GM23248 (cell line): ENCODE measurements at regions not wholly inside any gene's neighbourhood (a gene's known extent, or its start where the extent isn't known, plus 50 kb on each side); places are given as distances from the start of the nearest gene placed in this dataset.

Experiments used
- DNase-seq: peaks from one replicate; pipeline ENCODE4 v3.0.0-alpha.2; 2015
- H2AFZ ChIP-seq: fragments of 200-600 bp; sonication (generic); 2 replicates; pipeline ENCODE4 v1.6.1; 2016; ENCODE audit warnings: antibody characterized with exemption
- H3F3A ChIP-seq: fragments of 200-600 bp; sonication (generic); 2 replicates; pipeline ENCODE4 v1.6.1; 2016; ENCODE audit warnings: mild to moderate bottlenecking, antibody characterized with exemption, mixed run types; ENCODE audit not compliant: insufficient read depth
- H3K27ac ChIP-seq: fragments of 200-600 bp; sonication (generic); 2 replicates; pipeline ENCODE4 v1.5.1; 2016; ENCODE audit warnings: mild to moderate bottlenecking
- H3K27me3 ChIP-seq: fragments of 200-600 bp; sonication (generic); replicated peaks from 2 replicates; pipeline ENCODE4 v1.6.1; 2016; ENCODE audit warnings: mild to moderate bottlenecking; ENCODE audit not compliant: insufficient read depth
- H3K36me3 ChIP-seq: fragments of 200-600 bp; sonication (generic); 2 replicates; pipeline ENCODE4 v1.6.1; 2016; ENCODE audit warnings: low read depth, mild to moderate bottlenecking
- H3K4me1 ChIP-seq: fragments of 200-600 bp; sonication (generic); 2 replicates; pipeline ENCODE4 v1.6.1; 2016; ENCODE audit warnings: mild to moderate bottlenecking; ENCODE audit not compliant: insufficient read depth
- H3K4me2 ChIP-seq: fragments of 200-600 bp; sonication (generic); one replicate; pipeline ENCODE4 v1.6.1; 2016; ENCODE audit warnings: mild to moderate bottlenecking; ENCODE audit not compliant: unreplicated experiment
- H3K4me3 ChIP-seq: fragments of 200-600 bp; sonication (generic); 2 replicates; pipeline ENCODE4 v1.5.1; 2016; ENCODE audit warnings: mild to moderate bottlenecking
- H3K79me2 ChIP-seq: fragments of 200-600 bp; sonication (generic); 2 replicates; pipeline ENCODE4 v1.6.1; 2016; ENCODE audit warnings: mild to moderate bottlenecking; ENCODE audit not compliant: insufficient read depth
- H3K9ac ChIP-seq: fragments of 200-600 bp; sonication (generic); 2 replicates; pipeline ENCODE4 v1.6.1; 2016; ENCODE audit warnings: mild to moderate bottlenecking
- H3K9me2 ChIP-seq: fragments of 200-600 bp; sonication (generic); 2 replicates; pipeline ENCODE4 v1.6.1; 2016; ENCODE audit warnings: mixed run types, mild to moderate bottlenecking, moderate library complexity; ENCODE audit not compliant: insufficient read depth
- H3K9me3 ChIP-seq: fragments of 200-600 bp; sonication (generic); one replicate; pipeline ENCODE4 v1.6.1; 2017; ENCODE audit warnings: low read depth
- H4K20me1 ChIP-seq: fragments of 200-600 bp; sonication (generic); 2 replicates; pipeline ENCODE4 v1.6.0; 2016; ENCODE audit not compliant: insufficient read depth
- EZH2 ChIP-seq: fragments of 200-600 bp; sonication (generic); IDR thresholded peaks from 2 replicates; pipeline ENCODE4 v1.6.1; 2018; ENCODE audit warnings: antibody characterized with exemption, mild to moderate bottlenecking; ENCODE audit not compliant: insufficient read depth, poor library complexity, severe bottlenecking
- EZH2phosphoT487 ChIP-seq: fragments of 200-600 bp; sonication (generic); IDR thresholded peaks from 2 replicates; pipeline ENCODE4 v1.6.1; 2018; ENCODE audit warnings: antibody characterized with exemption, moderate library complexity, mild to moderate bottlenecking, low read depth; ENCODE audit not compliant: insufficient read depth
- WGBS, 2 experiments: methylation state at CpG; one replicate each; pipeline ENCODE4 v1.1.6; 2015 to 2017; ENCODE audit warnings: low lambda C conversion rate in 2 of 2, low coverage in 1 of 2; ENCODE audit errors: missing lambda C conversion rate in 2 of 2; 5-methylcytosine and 5-hydroxymethylcytosine counted together
- in situ Hi-C: fragments of 300-500 bp; cut with MboI; formaldehyde crosslinking; loops from 2 replicates; pipeline ENCODE4 v1.15.0; 2020

DNA sequence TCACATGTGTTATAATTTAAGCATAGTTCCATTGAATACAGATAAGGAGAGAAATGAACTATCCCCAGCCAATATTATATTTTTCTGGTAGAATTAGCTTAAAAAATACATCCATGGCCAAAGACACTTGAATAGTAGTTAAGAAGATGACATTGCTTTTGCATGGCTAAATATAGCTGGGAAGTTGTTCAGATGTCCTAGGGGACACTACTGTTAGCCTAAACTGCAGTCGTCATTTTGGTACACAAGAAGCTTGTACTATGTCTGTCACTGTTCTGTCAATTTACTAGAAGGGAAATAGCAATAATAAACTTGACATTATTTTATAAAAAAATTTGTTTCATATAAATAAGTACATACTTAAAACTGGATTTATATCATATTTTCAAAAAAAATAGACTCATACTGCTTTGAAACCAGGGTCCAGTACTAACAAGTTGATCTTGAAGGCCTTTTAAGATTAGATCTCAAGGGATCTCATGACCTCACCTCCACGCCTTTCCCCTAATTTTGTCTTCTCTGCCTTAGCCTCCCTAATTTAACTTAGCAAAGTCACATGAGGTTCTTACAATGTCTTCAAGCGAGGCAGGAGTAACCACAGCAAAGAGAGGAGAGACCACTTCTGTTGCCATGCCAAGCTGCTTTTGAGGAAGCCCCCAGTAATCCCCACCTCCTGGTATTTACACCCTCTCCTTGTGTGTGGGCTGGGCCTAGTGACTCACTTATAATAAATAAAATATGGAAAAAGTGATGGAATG is 81.0 kb downstream of the AVPR1A start:
- Histone ChIP-seq H2AFZ (no peak overlapping the region), H3K9me2 (no peaks in the 10 kb centered on the region), H3K27me3 (no peaks in the 10 kb centered on the region; the same call in 1 of the 2 replicates), H4K20me1 (no peaks in the 10 kb centered on the region), H3K36me3 (no peaks in the 10 kb centered on the region), H3K27ac (no peak overlapping the region), H3K79me2 (no peaks in the 10 kb centered on the region), H3K4me3 (no peak overlapping the region), H3F3A (no peaks in the 10 kb centered on the region), H3K9ac (no peak overlapping the region), H3K4me1 (no peaks in the 10 kb centered on the region), H3K9me3 (no peaks in the 10 kb centered on the region), H3K4me2 (no peak overlapping the region)
- no peak for TF ChIP-seq EZH2
- TF ChIP-seq EZH2phosphoT487: no peak
- no peak for DNase-seq
- in situ Hi-C loops: loop anchor here (10.0 to 25.0 kb wide), 3 partner anchors 255 to 625 kb away; no protein-coding TSS in a partner anchor
- 49 to 56% methylated on average over 3 of the region's 3 CpGs for WGBS, 2 experiments

- H3K27ac ChIP-seq: no peak overlapping the region
- H3K36me3 ChIP-seq: no peaks in the 10 kb centered on the region
- H3K4me2 ChIP-seq: no peak overlapping the region
- TF ChIP-seq EZH2phosphoT487 (no peak), EZH2 (no peak)
- H3K9me3 ChIP-seq: no peaks in the 10 kb centered on the region
- H4K20me1 ChIP-seq: no peaks in the 10 kb centered on the region
- H2AFZ ChIP-seq: no peak overlapping the region
- in situ Hi-C loops: loop anchor here (10.0 to 25.0 kb wide), 3 partner anchors 254 to 624 kb away; no protein-coding TSS in a partner anchor
- H3F3A ChIP-seq: no peaks in the 10 kb centered on the region
- 0 to 4% methylated on average over 2 of the region's 2 CpGs for WGBS, 2 experiments
- DNase-seq: peak; percentile 75
- no peaks in the 10 kb centered on the region for H3K4me1 ChIP-seq
- no peaks in the 10 kb centered on the region for H3K27me3 ChIP-seq
- no peaks in the 10 kb centered on the region for H3K79me2 ChIP-seq
- H3K9me2 ChIP-seq: no peaks in the 10 kb centered on the region
- H3K9ac ChIP-seq: no peak overlapping the region
- no peak overlapping the region for H3K4me3 ChIP-seq
Measured at GRCh38 chr12:63068857-63069442, 82.1 kb downstream of the AVPR1A start.

- Histone ChIP-seq H3K9me2 (no peaks in the 10 kb centered on the region), H3K79me2 (no peaks in the 10 kb centered on the region), H3K36me3 (no peaks in the 10 kb centered on the region), H3K27me3 (no peaks in the 10 kb centered on the region), H3K4me1 (no peaks in the 10 kb centered on the region), H3K4me3 (no peak overlapping the region), H3K4me2 (no peak overlapping the region), H3K9me3 (no peaks in the 10 kb centered on the region), H3K27ac (no peak overlapping the region), H2AFZ (no peak overlapping the region), H3K9ac (no peak overlapping the region), H4K20me1 (no peaks in the 10 kb centered on the region), H3F3A (no peaks in the 10 kb centered on the region)
- in situ Hi-C loops: loop anchor here (10.0 to 25.0 kb wide), 3 partner anchors 252 to 622 kb away; no protein-coding TSS in a partner anchor
- TF ChIP-seq EZH2 (no peak), EZH2phosphoT487 (no peak)
- no peak for DNase-seq
- 46 to 49% methylated on average over 4 of the region's 4 CpGs for WGBS, 2 experiments
Measured at GRCh38 chr12:63066782-63067181, 84.2 kb downstream of the AVPR1A start.

DNA sequence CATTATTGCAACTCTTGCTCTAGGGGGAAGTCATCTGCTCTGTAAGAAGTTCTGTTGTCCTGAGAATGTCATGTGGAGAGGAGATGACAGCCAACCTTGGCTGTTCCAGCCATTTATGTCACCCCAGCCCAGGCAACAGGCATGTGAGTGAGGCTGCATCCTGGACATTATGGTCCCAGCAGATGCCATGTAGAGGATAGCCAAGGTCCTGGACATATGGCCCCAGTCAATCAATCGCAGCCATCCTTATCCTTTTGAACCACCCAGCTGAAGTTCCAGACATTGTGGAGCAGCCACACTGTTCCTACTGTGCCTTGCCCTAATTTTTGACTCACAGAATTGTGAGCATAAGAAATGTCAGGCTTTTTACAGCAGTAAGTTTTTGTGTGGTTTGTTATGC is 84.9 kb downstream of the AVPR1A start:
- WGBS, 2 experiments: 88 to 89% methylated on average over 1 of the region's 1 CpG
- Histone ChIP-seq H3K4me2 (no peak overlapping the region), H3K27me3 (no peaks in the 10 kb centered on the region), H3K36me3 (no peaks in the 10 kb centered on the region), H4K20me1 (no peaks in the 10 kb centered on the region), H3K9ac (no peak overlapping the region), H3K79me2 (no peaks in the 10 kb centered on the region), H3K4me1 (no peaks in the 10 kb centered on the region), H3K4me3 (no peak overlapping the region), H3F3A (no peaks in the 10 kb centered on the region), H2AFZ (no peak overlapping the region), H3K27ac (no peak overlapping the region), H3K9me2 (no peaks in the 10 kb centered on the region), H3K9me3 (no peaks in the 10 kb centered on the region)
- TF ChIP-seq EZH2phosphoT487 (no peak), EZH2 (no peak)
- in situ Hi-C loops: loop anchor here (10.0 to 25.0 kb wide), 3 partner anchors 251 to 621 kb away; no protein-coding TSS in a partner anchor
- DNase-seq: no peak
